ENCODE measurements at regions not wholly inside any gene's neighbourhood (a gene's known extent, or its start where the extent isn't known, plus 50 kb on each side); places are given as distances from the start of the nearest gene placed in this dataset.

- Mint-ChIP-seq H3K9me3 (no peaks in the 10 kb centered on the region), H3K36me3 (ENCODE audit: low read depth) (no peaks in the 10 kb centered on the region), H3K4me3 (no peak overlapping the region), H3K27ac (ENCODE audit: unreplicated experiment) (no peak overlapping the region), H3K27me3 (ENCODE audit: low read depth) (no peaks in the 10 kb centered on the region), H3K4me1 (peaks cover 15% of the 10 kb centered on the region)
- no peak for TF ChIP-seq CTCF (conservative IDR thresholded peaks at IDR 0.05)
- DNase-seq (ENCODE audit: low read depth, low spot score): no peak
These were observed 121.0 kb upstream of the GJE1 start for GRCh38 chr6:142011775-142012174.

GRCh38 chr6:142011156-142011555 lies 121.6 kb upstream of the GJE1 start:
- no peak for TF ChIP-seq CTCF (conservative IDR thresholded peaks at IDR 0.05)

GRCh38 chr6:142009647-142010046 lies 123.1 kb upstream of the GJE1 start:
- peaks cover 8% of the 10 kb centered on the region for H3K4me1 Mint-ChIP-seq
- H3K36me3 Mint-ChIP-seq (ENCODE audit: low read depth): no peaks in the 10 kb centered on the region
- no peak overlapping the region for H3K4me3 Mint-ChIP-seq
- no peaks in the 10 kb centered on the region for H3K27me3 Mint-ChIP-seq (ENCODE audit: low read depth)
- no peak for TF ChIP-seq CTCF (conservative IDR thresholded peaks at IDR 0.05)
- no peaks in the 10 kb centered on the region for H3K9me3 Mint-ChIP-seq
- H3K27ac Mint-ChIP-seq (ENCODE audit: unreplicated experiment): no peak overlapping the region
- DNase-seq (ENCODE audit: low read depth, low spot score): no peak

More at GRCh38 chr6:142011156-142011555, 121.6 kb upstream of the GJE1 start:
- Mint-ChIP-seq H3K4me1 (peaks cover 15% of the 10 kb centered on the region), H3K27me3 (ENCODE audit: low read depth) (no peaks in the 10 kb centered on the region), H3K9me3 (no peaks in the 10 kb centered on the region), H3K4me3 (no peak overlapping the region), H3K27ac (ENCODE audit: unreplicated experiment) (no peak overlapping the region), H3K36me3 (ENCODE audit: low read depth) (no peaks in the 10 kb centered on the region)
- no peak for DNase-seq (ENCODE audit: low read depth, low spot score)

GRCh38 chr6:142008781-142009180 lies 123.9 kb upstream of the GJE1 start:
- Mint-ChIP-seq H3K4me3 (no peak overlapping the region), H3K4me1 (no peaks in the 10 kb centered on the region), H3K9me3 (no peaks in the 10 kb centered on the region), H3K36me3 (ENCODE audit: low read depth) (no peaks in the 10 kb centered on the region), H3K27ac (ENCODE audit: unreplicated experiment) (no peak overlapping the region), H3K27me3 (ENCODE audit: low read depth) (no peaks in the 10 kb centered on the region)
- TF ChIP-seq CTCF (conservative IDR thresholded peaks at IDR 0.05): no peak
- no peak for DNase-seq (ENCODE audit: low read depth, low spot score)

GRCh38 chr6:142008016-142008735 lies 124.5 kb upstream of the GJE1 start:
- Mint-ChIP-seq H3K4me3 (no peak overlapping the region), H3K36me3 (ENCODE audit: low read depth) (no peaks in the 10 kb centered on the region), H3K4me1 (no peaks in the 10 kb centered on the region), H3K27ac (ENCODE audit: unreplicated experiment) (no peak overlapping the region), H3K27me3 (ENCODE audit: low read depth) (no peaks in the 10 kb centered on the region), H3K9me3 (no peaks in the 10 kb centered on the region)
- no peak for DNase-seq (ENCODE audit: low read depth, low spot score)
- TF ChIP-seq CTCF (conservative IDR thresholded peaks at IDR 0.05): no peak

Measured in neural crest cell (in vitro differentiated cells).